GM18951 (cell line): ENCODE measurements at regions not wholly inside any gene's neighbourhood (a gene's known extent, or its start where the extent isn't known, plus 50 kb on each side); places are given as distances from the start of the nearest gene placed in this dataset.
"Not testable (repeated sequence)": the region's sequence is repeated elsewhere in the genome, so short reads cannot be mapped to it uniquely, and the experiment has no call there.

Experiments
- POLR2A ChIP-seq: IDR thresholded peaks from 4 replicates; pipeline ENCODE4 v1.6.1; 2011; ENCODE audit warnings: mild to moderate bottlenecking; ENCODE audit not compliant: insufficient read length, insufficient read depth; ENCODE audit errors: extremely low read depth
- in situ Hi-C: fragments of 300-500 bp; cut with MboI; formaldehyde crosslinking; loops from one replicate; pipeline ENCODE4 v1.12.0; 2022; ENCODE audit warnings: low sequenced_read_pairs, mixed read lengths, inconsistent platforms; ENCODE audit not compliant: unreplicated experiment

DNA sequence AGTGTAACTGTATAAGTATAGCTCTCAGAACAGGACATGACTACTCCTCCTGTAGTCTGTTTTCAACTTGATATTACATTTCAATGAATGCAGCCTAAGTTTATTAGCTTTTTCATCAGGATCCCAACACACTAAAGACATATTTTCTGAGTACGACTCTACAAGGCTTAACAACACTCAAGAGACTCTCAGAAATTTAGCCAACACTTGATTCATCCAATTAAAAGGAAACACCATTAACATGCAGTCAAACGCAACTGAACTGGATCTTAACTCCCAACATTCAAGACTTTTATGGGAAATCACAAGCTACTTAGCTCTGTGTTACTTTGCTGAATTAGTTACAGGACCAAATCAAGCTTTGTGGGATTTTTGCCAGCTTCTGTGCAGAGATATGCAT is 65.2 kb upstream of the SGIP1 start:
- no peak for TF ChIP-seq POLR2A
- in situ Hi-C loops, result loop anchor here (25.0 kb wide), 1 partner anchor 731 kb away; no protein-coding TSS in a partner anchor

DNA sequence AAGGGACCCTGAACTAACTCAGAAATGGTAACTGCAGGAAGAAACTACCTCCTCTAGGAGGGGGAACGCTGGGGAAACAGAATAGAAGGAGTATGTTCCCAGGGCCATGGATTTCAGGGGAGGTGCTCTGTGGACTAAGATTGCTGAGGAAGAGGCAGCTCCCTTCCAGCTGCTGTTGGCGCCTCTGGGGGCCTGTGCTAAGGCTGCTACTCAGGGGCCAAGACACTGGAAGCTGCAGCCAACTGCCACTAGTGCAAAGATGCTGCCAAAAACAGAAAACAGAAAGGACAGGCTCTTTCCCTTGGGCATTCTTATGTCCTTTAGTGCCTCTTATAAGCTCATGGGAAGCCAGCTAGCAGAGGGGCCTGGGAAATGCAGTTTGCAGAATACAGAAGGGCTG is 58.0 kb upstream of the SGIP1 start:
- TF ChIP-seq POLR2A, result no peak
- in situ Hi-C loops, result no loop called here

DNA sequence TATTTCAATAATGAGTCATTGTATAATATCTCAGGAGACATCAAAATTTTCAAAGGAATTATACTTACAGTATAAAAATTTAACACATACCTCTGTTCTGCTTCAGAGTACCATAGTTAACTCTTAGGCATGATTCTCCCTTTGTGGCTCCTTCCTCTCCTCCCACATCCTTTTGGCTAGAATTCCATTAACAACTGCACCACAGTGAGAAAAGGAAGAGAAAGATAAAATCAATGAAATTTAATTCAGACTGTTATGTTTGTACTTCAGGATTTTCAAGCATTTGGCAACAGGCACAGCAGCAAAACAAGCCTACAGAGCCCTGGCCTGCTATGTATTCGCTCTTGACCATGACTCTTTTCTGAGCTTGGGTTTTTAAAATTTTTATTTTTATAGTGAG is 57.2 kb upstream of the SGIP1 start:
- in situ Hi-C loops, result no loop called here

DNA sequence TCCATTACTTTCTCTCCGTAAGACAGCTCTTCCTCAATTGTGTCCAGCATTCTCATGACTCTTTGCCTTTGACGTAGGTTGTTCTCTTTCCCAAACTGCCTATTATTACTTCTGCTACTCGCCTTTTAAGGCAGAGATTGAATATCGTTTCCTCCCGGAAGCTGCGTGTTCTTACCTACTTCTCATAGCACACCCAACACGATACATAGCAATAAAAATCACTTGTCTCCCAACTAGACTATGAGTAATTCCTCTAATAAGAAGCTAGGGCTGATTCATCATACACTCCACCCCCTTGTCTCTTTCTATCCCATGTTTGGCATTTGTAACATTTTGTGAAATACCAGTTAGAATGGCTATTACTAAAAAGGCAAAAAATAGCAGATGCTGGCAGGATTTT is 55.8 kb upstream of the SGIP1 start:
- TF ChIP-seq POLR2A, result no peak
- in situ Hi-C loops, result no loop called here

More for the DNA sequence above, 57.2 kb upstream of the SGIP1 start:
- no peak for TF ChIP-seq POLR2A

DNA sequence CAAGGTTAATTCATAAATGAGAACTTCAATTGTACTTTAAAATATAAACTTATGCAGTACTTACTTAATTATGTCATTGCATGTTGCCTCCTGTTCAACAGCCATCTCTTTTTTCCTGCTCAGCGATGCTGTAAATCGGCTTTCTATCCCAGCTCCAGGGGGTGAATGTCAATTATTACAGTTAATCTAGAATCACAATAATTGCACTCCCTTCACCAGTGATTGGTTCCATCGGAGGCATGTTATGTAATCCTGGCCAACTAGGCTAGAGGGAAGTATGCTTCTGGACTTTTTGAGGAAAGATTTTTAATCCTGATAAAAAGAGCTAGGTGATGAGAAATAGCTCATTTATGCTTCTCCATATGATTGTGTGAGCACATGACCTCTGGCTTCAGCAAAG is 53.8 kb upstream of the SGIP1 start:
- in situ Hi-C loops, result no loop called here
- TF ChIP-seq POLR2A, result no peak

DNA sequence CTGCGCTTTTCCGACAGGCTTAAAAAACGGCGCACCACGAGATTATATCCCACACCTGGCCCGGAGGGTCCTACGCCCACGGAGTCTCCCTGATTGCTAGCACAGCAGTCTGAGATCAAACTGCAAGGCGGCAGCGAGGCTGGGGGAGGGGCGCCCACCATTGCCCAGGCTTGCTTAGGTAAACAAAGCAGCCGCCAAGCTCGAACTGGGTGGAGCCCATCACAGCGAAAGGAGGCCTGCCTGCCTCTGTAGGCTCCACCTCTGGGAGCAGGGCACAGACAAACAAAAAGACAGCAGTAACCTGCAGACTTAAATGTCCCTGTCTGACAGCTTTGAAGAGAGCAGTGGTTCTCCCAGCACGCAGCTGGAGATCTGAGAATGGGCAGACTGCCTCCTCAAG is 52.7 kb upstream of the SGIP1 start:
- in situ Hi-C loops, result not testable (repeated sequence)
